Liver (tissue), 8 donors: ENCODE measurements at regions not wholly inside any gene's neighbourhood (a gene's known extent, or its start where the extent isn't known, plus 50 kb on each side); places are given as distances from the start of the nearest gene placed in this dataset.

ENCODE experiments used
- DNase-seq: peaks from one replicate; pipeline ENCODE4 v3.0.0-alpha.2; 2017; ENCODE audit warnings: low spot score
- H3K27ac ChIP-seq, 2 donors: one replicate each; pipeline ENCODE4 v1.7.0; 2013; ENCODE audit warnings: inconsistent platforms in 2 of 2, low read length in 2 of 2, control low read depth in 1 of 2, low read depth in 1 of 2, mild to moderate bottlenecking in 1 of 2
- H3K27me3 ChIP-seq, 4 donors: one replicate each; pipeline versions ENCODE4 v1.6.1 to v1.7.0; 2013; ENCODE audit warnings: low read length in 3 of 4, inconsistent platforms in 1 of 4, mild to moderate bottlenecking in 1 of 4, moderate library complexity in 1 of 4; ENCODE audit not compliant: control insufficient read depth in 4 of 4, insufficient read depth in 4 of 4
- H3K36me3 ChIP-seq, 4 donors: one replicate each; pipeline versions ENCODE4 v1.6.1 to v1.7.0; 2013; ENCODE audit warnings: low read length in 3 of 4, mild to moderate bottlenecking in 3 of 4, low read depth in 1 of 4, moderate library complexity in 1 of 4; ENCODE audit not compliant: control insufficient read depth in 4 of 4, insufficient read depth in 3 of 4
- H3K4me1 ChIP-seq, 4 donors: one replicate each; pipeline versions ENCODE4 v1.6.1 to v1.7.0; 2013; ENCODE audit warnings: low read length in 3 of 4, mild to moderate bottlenecking in 3 of 4, moderate library complexity in 1 of 4; ENCODE audit not compliant: control insufficient read depth in 4 of 4, insufficient read depth in 4 of 4
- H3K4me3 ChIP-seq, 3 donors: one replicate each; pipeline versions ENCODE4 v1.6.1 to v1.7.0; 2013; ENCODE audit warnings: low read length in 3 of 3, control low read depth in 1 of 3, low read depth in 1 of 3, mild to moderate bottlenecking in 1 of 3
- H3K9ac ChIP-seq, 2 donors: one replicate each; pipeline ENCODE4 v1.7.0; 2013; ENCODE audit warnings: low read length in 2 of 2, mild to moderate bottlenecking in 2 of 2, moderate library complexity in 2 of 2, control low read depth in 1 of 2, low read depth in 1 of 2
- H3K9me3 ChIP-seq, 4 donors: one replicate each; pipeline versions ENCODE4 v1.6.1 to v1.7.0; 2013; ENCODE audit warnings: low read length in 3 of 4; ENCODE audit not compliant: control insufficient read depth in 4 of 4
- ATF3 ChIP-seq: IDR thresholded peaks from 2 replicates; pipeline ENCODE4 v1.6.1; 2016; ENCODE audit warnings: antibody characterized with exemption
- CTCF ChIP-seq: fragments of 150-350 bp; IDR thresholded peaks from 2 replicates; pipeline ENCODE4 v1.5.1; 2017; ENCODE audit warnings: improper control_type of control experiment, low read depth, low read length; ENCODE audit not compliant: missing input control
- FOXA1 ChIP-seq: IDR thresholded peaks from 2 replicates; pipeline ENCODE4 v1.6.1; 2016; ENCODE audit warnings: antibody characterized with exemption
- FOXA2 ChIP-seq: IDR thresholded peaks from 2 replicates; pipeline ENCODE4 v1.6.1; 2016; ENCODE audit warnings: antibody characterized with exemption
- GABPA ChIP-seq, 2 donors: IDR thresholded peaks in 1 of 2; conservative IDR thresholded peaks in 1 of 2; 2 replicates each; pipeline ENCODE4 v1.6.1; 2016; ENCODE audit warnings: antibody characterized with exemption in 2 of 2, mild to moderate bottlenecking in 1 of 2, moderate library complexity in 1 of 2
- HNF4A ChIP-seq, 2 donors: conservative IDR thresholded peaks; 2 replicates each; pipeline ENCODE4 v1.6.1; 2016; ENCODE audit warnings: antibody characterized with exemption in 2 of 2, mild to moderate bottlenecking in 2 of 2
- HNF4G ChIP-seq: IDR thresholded peaks from 2 replicates; pipeline ENCODE4 v1.6.1; 2016; ENCODE audit warnings: antibody characterized with exemption
- JUND ChIP-seq, 2 donors: IDR thresholded peaks; 2 replicates each; pipeline ENCODE4 v1.6.1; 2016; ENCODE audit warnings: antibody characterized with exemption in 2 of 2
- MAX ChIP-seq: IDR thresholded peaks from 2 replicates; pipeline ENCODE4 v1.6.1; 2016; ENCODE audit warnings: antibody characterized with exemption
- NR2F2 ChIP-seq: IDR thresholded peaks from 2 replicates; pipeline ENCODE4 v1.6.1; 2016; ENCODE audit warnings: antibody characterized with exemption
- REST ChIP-seq: IDR thresholded peaks from 2 replicates; pipeline ENCODE4 v1.6.1; 2016; ENCODE audit warnings: antibody characterized with exemption, mild to moderate bottlenecking
- RXRA ChIP-seq, 2 donors: IDR thresholded peaks; 2 replicates each; pipeline ENCODE4 v1.6.1; 2017 to 2018; ENCODE audit warnings: antibody characterized with exemption in 2 of 2, mild to moderate bottlenecking in 1 of 2
- SP1 ChIP-seq: IDR thresholded peaks from 2 replicates; pipeline ENCODE4 v1.6.1; 2018; ENCODE audit warnings: antibody characterized with exemption, mild to moderate bottlenecking
- TAF1 ChIP-seq: conservative IDR thresholded peaks from 2 replicates; pipeline ENCODE4 v1.6.1; 2016; ENCODE audit warnings: antibody characterized with exemption, mild to moderate bottlenecking
- YY1 ChIP-seq: IDR thresholded peaks from 2 replicates; pipeline ENCODE4 v1.6.1; 2016; ENCODE audit warnings: antibody characterized with exemption, mild to moderate bottlenecking
- ZBTB33 ChIP-seq: IDR thresholded peaks from 2 replicates; pipeline ENCODE4 v1.6.1; 2016; ENCODE audit warnings: antibody characterized with exemption
- WGBS: extraction: QIAGEN DNeasy Blood & Tissue Kit; methylation state at CpG from one replicate; pipeline ENCODE4 v1.1.7; 2013; 5-methylcytosine and 5-hydroxymethylcytosine counted together
- donor health status: healthy.
- donor health status: healthy.
- donor health status: healthy.
- donor health status: healthy.
- donor health status: healthy.

GRCh38 chr2:59463426-59463825, 1090.0 kb downstream of the BCL11A start (continued):
- TF ChIP-seq CTCF, result no peak
- TF ChIP-seq YY1, result no peak

- Histone ChIP-seq H3K9ac (no peak overlapping the region), H3K27ac (no peak overlapping the region), H3K27me3 (no peaks in the 10 kb centered on the region), H3K4me1 (no peaks in the 10 kb centered on the region), H3K4me3 (no peak overlapping the region), H3K9me3 (peaks cover 0 to under 1% (median 0%) of the 10 kb centered on the region in 4 donors), H3K36me3 (no peaks in the 10 kb centered on the region)
- no peak for DNase-seq
- TF ChIP-seq JUND (IDR thresholded peaks at IDR 0.05), result no peak
- 72% methylated on average over 7 of the region's 7 CpGs for WGBS
Observed at GRCh38 chr2:59462422-59463197, 1090.8 kb downstream of the BCL11A start.

GRCh38 chr2:59461127-59461526, 1092.3 kb downstream of the BCL11A start:
- Histone ChIP-seq H3K36me3 (no peaks in the 10 kb centered on the region), H3K4me1 (no peaks in the 10 kb centered on the region), H3K27me3 (no peaks in the 10 kb centered on the region), H3K9me3 (no peaks in the 10 kb centered on the region), H3K4me3 (no peak overlapping the region), H3K9ac (no peak overlapping the region), H3K27ac (no peak overlapping the region)
- no peak for DNase-seq
- 35% methylated on average over 1 of the region's 1 CpG for WGBS
- no peak for TF ChIP-seq NR2F2
- no peak for TF ChIP-seq GABPA (IDR thresholded peaks at IDR 0.05 in 1 of 2, conservative IDR thresholded peaks at IDR 0.05 in 1 of 2)
- no peak for TF ChIP-seq ATF3
- TF ChIP-seq TAF1, result no peak
- no peak for TF ChIP-seq SP1
- TF ChIP-seq FOXA2, result no peak
- TF ChIP-seq JUND (IDR thresholded peaks at IDR 0.05), result no peak
- TF ChIP-seq FOXA1, result no peak
- TF ChIP-seq ZBTB33, result no peak
- TF ChIP-seq REST, result no peak
- no peak for TF ChIP-seq MAX
- no peak for TF ChIP-seq CTCF
- no peak for TF ChIP-seq YY1
- TF ChIP-seq HNF4A (conservative IDR thresholded peaks at IDR 0.05), result no peak
- TF ChIP-seq RXRA (IDR thresholded peaks at IDR 0.05), result no peak
- TF ChIP-seq HNF4G, result no peak
